Liver (tissue), 8 donors: ENCODE measurements at regions not wholly inside any gene's neighbourhood (a gene's known extent, or its start where the extent isn't known, plus 50 kb on each side); places are given as distances from the start of the nearest gene placed in this dataset.

ENCODE experiments used
- DNase-seq: peaks from one replicate; pipeline ENCODE4 v3.0.0-alpha.2; 2017; ENCODE audit warnings: low spot score
- H3K27ac ChIP-seq, 2 donors: one replicate each; pipeline ENCODE4 v1.7.0; 2013; ENCODE audit warnings: inconsistent platforms in 2 of 2, low read length in 2 of 2, control low read depth in 1 of 2, low read depth in 1 of 2, mild to moderate bottlenecking in 1 of 2
- H3K27me3 ChIP-seq, 4 donors: one replicate each; pipeline versions ENCODE4 v1.6.1 to v1.7.0; 2013; ENCODE audit warnings: low read length in 3 of 4, inconsistent platforms in 1 of 4, mild to moderate bottlenecking in 1 of 4, moderate library complexity in 1 of 4; ENCODE audit not compliant: control insufficient read depth in 4 of 4, insufficient read depth in 4 of 4
- H3K36me3 ChIP-seq, 4 donors: one replicate each; pipeline versions ENCODE4 v1.6.1 to v1.7.0; 2013; ENCODE audit warnings: low read length in 3 of 4, mild to moderate bottlenecking in 3 of 4, low read depth in 1 of 4, moderate library complexity in 1 of 4; ENCODE audit not compliant: control insufficient read depth in 4 of 4, insufficient read depth in 3 of 4
- H3K4me1 ChIP-seq, 4 donors: one replicate each; pipeline versions ENCODE4 v1.6.1 to v1.7.0; 2013; ENCODE audit warnings: low read length in 3 of 4, mild to moderate bottlenecking in 3 of 4, moderate library complexity in 1 of 4; ENCODE audit not compliant: control insufficient read depth in 4 of 4, insufficient read depth in 4 of 4
- H3K4me3 ChIP-seq, 3 donors: one replicate each; pipeline versions ENCODE4 v1.6.1 to v1.7.0; 2013; ENCODE audit warnings: low read length in 3 of 3, control low read depth in 1 of 3, low read depth in 1 of 3, mild to moderate bottlenecking in 1 of 3
- H3K9ac ChIP-seq, 2 donors: one replicate each; pipeline ENCODE4 v1.7.0; 2013; ENCODE audit warnings: low read length in 2 of 2, mild to moderate bottlenecking in 2 of 2, moderate library complexity in 2 of 2, control low read depth in 1 of 2, low read depth in 1 of 2
- H3K9me3 ChIP-seq, 4 donors: one replicate each; pipeline versions ENCODE4 v1.6.1 to v1.7.0; 2013; ENCODE audit warnings: low read length in 3 of 4; ENCODE audit not compliant: control insufficient read depth in 4 of 4
- ATF3 ChIP-seq: IDR thresholded peaks from 2 replicates; pipeline ENCODE4 v1.6.1; 2016; ENCODE audit warnings: antibody characterized with exemption
- CTCF ChIP-seq: fragments of 150-350 bp; IDR thresholded peaks from 2 replicates; pipeline ENCODE4 v1.5.1; 2017; ENCODE audit warnings: improper control_type of control experiment, low read depth, low read length; ENCODE audit not compliant: missing input control
- EGR1 ChIP-seq, 2 donors: IDR thresholded peaks; 2 replicates each; pipeline ENCODE4 v1.6.1; 2016 to 2018; ENCODE audit warnings: antibody characterized with exemption in 2 of 2, low read depth in 2 of 2
- FOXA1 ChIP-seq: IDR thresholded peaks from 2 replicates; pipeline ENCODE4 v1.6.1; 2016; ENCODE audit warnings: antibody characterized with exemption
- FOXA2 ChIP-seq: IDR thresholded peaks from 2 replicates; pipeline ENCODE4 v1.6.1; 2016; ENCODE audit warnings: antibody characterized with exemption
- GABPA ChIP-seq, 2 donors: IDR thresholded peaks in 1 of 2; conservative IDR thresholded peaks in 1 of 2; 2 replicates each; pipeline ENCODE4 v1.6.1; 2016; ENCODE audit warnings: antibody characterized with exemption in 2 of 2, mild to moderate bottlenecking in 1 of 2, moderate library complexity in 1 of 2
- HNF4A ChIP-seq, 2 donors: conservative IDR thresholded peaks; 2 replicates each; pipeline ENCODE4 v1.6.1; 2016; ENCODE audit warnings: antibody characterized with exemption in 2 of 2, mild to moderate bottlenecking in 2 of 2
- HNF4G ChIP-seq: IDR thresholded peaks from 2 replicates; pipeline ENCODE4 v1.6.1; 2016; ENCODE audit warnings: antibody characterized with exemption
- JUND ChIP-seq, 2 donors: IDR thresholded peaks; 2 replicates each; pipeline ENCODE4 v1.6.1; 2016; ENCODE audit warnings: antibody characterized with exemption in 2 of 2
- MAX ChIP-seq: IDR thresholded peaks from 2 replicates; pipeline ENCODE4 v1.6.1; 2016; ENCODE audit warnings: antibody characterized with exemption
- NR2F2 ChIP-seq: IDR thresholded peaks from 2 replicates; pipeline ENCODE4 v1.6.1; 2016; ENCODE audit warnings: antibody characterized with exemption
- RAD21 ChIP-seq, 2 donors: IDR thresholded peaks; 2 replicates each; pipeline ENCODE4 v1.6.1; 2016; ENCODE audit warnings: antibody characterized with exemption in 2 of 2, mild to moderate bottlenecking in 2 of 2
- REST ChIP-seq: IDR thresholded peaks from 2 replicates; pipeline ENCODE4 v1.6.1; 2016; ENCODE audit warnings: antibody characterized with exemption, mild to moderate bottlenecking
- RXRA ChIP-seq, 2 donors: IDR thresholded peaks; 2 replicates each; pipeline ENCODE4 v1.6.1; 2017 to 2018; ENCODE audit warnings: antibody characterized with exemption in 2 of 2, mild to moderate bottlenecking in 1 of 2
- SP1 ChIP-seq: IDR thresholded peaks from 2 replicates; pipeline ENCODE4 v1.6.1; 2018; ENCODE audit warnings: antibody characterized with exemption, mild to moderate bottlenecking
- TAF1 ChIP-seq: conservative IDR thresholded peaks from 2 replicates; pipeline ENCODE4 v1.6.1; 2016; ENCODE audit warnings: antibody characterized with exemption, mild to moderate bottlenecking
- YY1 ChIP-seq: IDR thresholded peaks from 2 replicates; pipeline ENCODE4 v1.6.1; 2016; ENCODE audit warnings: antibody characterized with exemption, mild to moderate bottlenecking
- ZBTB33 ChIP-seq: IDR thresholded peaks from 2 replicates; pipeline ENCODE4 v1.6.1; 2016; ENCODE audit warnings: antibody characterized with exemption
- WGBS: extraction: QIAGEN DNeasy Blood & Tissue Kit; methylation state at CpG from one replicate; pipeline ENCODE4 v1.1.7; 2013; 5-methylcytosine and 5-hydroxymethylcytosine counted together
- donor health status: healthy.
- donor health status: healthy.
- donor health status: healthy.
- donor health status: healthy.
- donor health status: healthy.

GRCh38 chr5:17331651-17332050 lies 114.2 kb downstream of the BASP1 start:
- Histone ChIP-seq H3K4me3 (no peak overlapping the region), H3K9me3 (no peaks in the 10 kb centered on the region), H3K4me1 (no peaks in the 10 kb centered on the region), H3K36me3 (no peaks in the 10 kb centered on the region), H3K9ac (no peak overlapping the region), H3K27ac (no peak overlapping the region), H3K27me3 (no peaks in the 10 kb centered on the region)
- WGBS: 94% methylated on average over 4 of the region's 4 CpGs
- TF ChIP-seq FOXA2: no peak
- no peak for TF ChIP-seq TAF1
- no peak for TF ChIP-seq MAX
- TF ChIP-seq RXRA (IDR thresholded peaks at IDR 0.05): no peak
- no peak for TF ChIP-seq ZBTB33
- TF ChIP-seq JUND (IDR thresholded peaks at IDR 0.05): no peak
- no peak for TF ChIP-seq HNF4A (conservative IDR thresholded peaks at IDR 0.05)
- no peak for TF ChIP-seq GABPA (IDR thresholded peaks at IDR 0.05 in 1 of 2, conservative IDR thresholded peaks at IDR 0.05 in 1 of 2)
- no peak for TF ChIP-seq NR2F2
- TF ChIP-seq ATF3: no peak
- no peak for TF ChIP-seq REST
- no peak for TF ChIP-seq YY1
- no peak for TF ChIP-seq HNF4G
- no peak for TF ChIP-seq EGR1 (IDR thresholded peaks at IDR 0.05; ENCODE audit: low read depth in 2 of 2)
- TF ChIP-seq SP1: no peak
- TF ChIP-seq FOXA1: no peak
- no peak for DNase-seq

- 80% methylated on average over 3 of the region's 3 CpGs for WGBS
- DNase-seq: no peak
- H3K9ac ChIP-seq: no peak overlapping the region
- no peaks in the 10 kb centered on the region for H3K27me3 ChIP-seq
- H3K4me1 ChIP-seq: no peaks in the 10 kb centered on the region
- no peaks in the 10 kb centered on the region for H3K36me3 ChIP-seq
- H3K9me3 ChIP-seq: no peaks in the 10 kb centered on the region
- H3K4me3 ChIP-seq: no peak overlapping the region
- TF ChIP-seq YY1 (no peak), JUND (IDR thresholded peaks at IDR 0.05) (no peak), RAD21 (IDR thresholded peaks at IDR 0.05) (no peak), ZBTB33 (no peak), CTCF (no peak), FOXA1 (no peak), EGR1 (IDR thresholded peaks at IDR 0.05; ENCODE audit: low read depth in 2 of 2) (no peak), FOXA2 (no peak), HNF4G (no peak), REST (no peak), GABPA (IDR thresholded peaks at IDR 0.05 in 1 of 2, conservative IDR thresholded peaks at IDR 0.05 in 1 of 2) (no peak), TAF1 (no peak), HNF4A (conservative IDR thresholded peaks at IDR 0.05) (no peak)
- no peak overlapping the region for H3K27ac ChIP-seq
Measured at GRCh38 chr5:17333755-17334154, 116.3 kb downstream of the BASP1 start.
